ENCODE measurements at regions not wholly inside any gene's neighbourhood (a gene's known extent, or its start where the extent isn't known, plus 50 kb on each side); places are given as distances from the start of the nearest gene placed in this dataset.
"Not testable (repeated sequence)": the region's sequence is repeated elsewhere in the genome, so short reads cannot be mapped to it uniquely, and the experiment has no call there.

DNA sequence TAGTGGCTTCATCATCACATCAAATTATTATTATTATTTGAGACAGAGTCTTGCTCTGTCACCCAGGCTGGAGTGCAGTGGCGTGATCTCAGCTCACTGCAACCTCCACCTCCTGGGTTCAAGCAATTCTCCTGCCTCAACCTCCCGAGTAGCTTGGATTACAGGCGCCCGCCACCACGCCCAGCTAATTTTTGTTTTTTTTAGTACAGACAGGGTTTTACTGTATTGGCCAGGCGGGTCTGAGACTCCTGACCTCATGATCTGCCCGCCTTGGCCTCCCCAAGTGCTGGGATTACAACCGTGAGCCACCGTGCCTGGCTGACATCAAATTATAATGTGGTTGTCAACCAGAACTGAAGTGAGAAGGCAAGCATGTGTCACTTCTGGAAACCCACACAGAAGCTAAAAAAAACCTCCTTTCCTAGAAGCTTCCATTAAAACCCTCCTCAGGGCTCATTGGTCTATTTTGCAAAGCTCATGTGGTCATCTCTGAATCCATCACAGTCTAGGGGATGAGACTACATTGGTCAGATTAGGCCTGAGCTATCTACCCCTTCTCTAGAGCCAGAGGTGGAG lies 75.8 kb upstream of the CARD11 start:
- TF ChIP-seq, protein P1, sequence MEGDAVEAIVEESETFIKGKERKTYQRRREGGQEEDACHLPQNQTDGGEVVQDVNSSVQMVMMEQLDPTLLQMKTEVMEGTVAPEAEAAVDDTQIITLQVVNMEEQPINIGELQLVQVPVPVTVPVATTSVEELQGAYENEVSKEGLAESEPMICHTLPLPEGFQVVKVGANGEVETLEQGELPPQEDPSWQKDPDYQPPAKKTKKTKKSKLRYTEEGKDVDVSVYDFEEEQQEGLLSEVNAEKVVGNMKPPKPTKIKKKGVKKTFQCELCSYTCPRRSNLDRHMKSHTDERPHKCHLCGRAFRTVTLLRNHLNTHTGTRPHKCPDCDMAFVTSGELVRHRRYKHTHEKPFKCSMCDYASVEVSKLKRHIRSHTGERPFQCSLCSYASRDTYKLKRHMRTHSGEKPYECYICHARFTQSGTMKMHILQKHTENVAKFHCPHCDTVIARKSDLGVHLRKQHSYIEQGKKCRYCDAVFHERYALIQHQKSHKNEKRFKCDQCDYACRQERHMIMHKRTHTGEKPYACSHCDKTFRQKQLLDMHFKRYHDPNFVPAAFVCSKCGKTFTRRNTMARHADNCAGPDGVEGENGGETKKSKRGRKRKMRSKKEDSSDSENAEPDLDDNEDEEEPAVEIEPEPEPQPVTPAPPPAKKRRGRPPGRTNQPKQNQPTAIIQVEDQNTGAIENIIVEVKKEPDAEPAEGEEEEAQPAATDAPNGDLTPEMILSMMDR (IDR thresholded peaks at IDR 0.05), result not testable (repeated sequence)
- not testable (repeated sequence) for TF ChIP-seq POLR2A (IDR thresholded peaks at IDR 0.05)
